ENCODE measurements at regions not wholly inside any gene's neighbourhood (a gene's known extent, or its start where the extent isn't known, plus 50 kb on each side); places are given as distances from the start of the nearest gene placed in this dataset.
"Not testable (repeated sequence)": the region's sequence is repeated elsewhere in the genome, so short reads cannot be mapped to it uniquely, and the experiment has no call there.

DNA sequence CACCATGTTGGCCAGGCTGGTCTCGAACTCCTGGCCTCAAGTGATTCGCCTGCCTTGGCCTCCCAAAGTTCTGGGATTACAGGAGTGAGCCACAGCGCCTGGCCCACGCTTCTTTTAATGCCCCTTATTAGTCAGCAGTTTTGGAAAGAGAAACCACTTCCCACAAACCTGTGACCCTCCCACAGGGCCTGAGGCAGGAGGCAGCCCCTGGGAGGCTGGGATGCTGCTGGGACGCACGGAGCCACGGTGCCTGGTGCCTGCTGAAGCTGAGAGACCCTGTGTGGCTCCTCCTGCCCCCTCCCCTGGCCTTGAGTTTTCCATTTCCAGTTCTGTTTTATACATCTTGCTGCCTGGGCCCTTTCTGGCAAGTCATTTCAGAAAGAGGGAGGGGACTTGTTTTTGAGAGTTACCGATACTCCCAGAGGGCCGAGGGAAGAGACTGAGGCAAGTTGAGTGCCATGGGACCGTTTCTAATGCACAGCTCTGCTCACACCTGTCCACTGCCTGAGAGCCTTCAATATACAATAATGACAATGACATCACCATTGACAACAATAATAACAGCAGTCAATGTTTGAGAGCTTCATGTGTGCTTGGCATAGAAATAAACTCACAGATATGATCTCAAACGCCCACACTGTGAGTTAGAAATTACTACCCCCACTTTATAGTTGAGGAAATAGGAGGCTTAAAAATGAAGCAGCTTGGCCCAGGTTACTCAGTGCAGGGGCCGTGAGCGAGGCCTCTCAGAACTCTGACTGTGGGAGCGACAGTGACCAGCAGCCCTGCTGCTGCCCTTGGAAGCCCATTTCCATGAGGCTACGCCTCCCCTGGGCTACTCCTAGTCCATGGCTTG lies 78.1 kb upstream of the YWHAQ start:
- DNase-seq (ENCODE audit: low read depth in 2 of 2): no peak

DNA sequence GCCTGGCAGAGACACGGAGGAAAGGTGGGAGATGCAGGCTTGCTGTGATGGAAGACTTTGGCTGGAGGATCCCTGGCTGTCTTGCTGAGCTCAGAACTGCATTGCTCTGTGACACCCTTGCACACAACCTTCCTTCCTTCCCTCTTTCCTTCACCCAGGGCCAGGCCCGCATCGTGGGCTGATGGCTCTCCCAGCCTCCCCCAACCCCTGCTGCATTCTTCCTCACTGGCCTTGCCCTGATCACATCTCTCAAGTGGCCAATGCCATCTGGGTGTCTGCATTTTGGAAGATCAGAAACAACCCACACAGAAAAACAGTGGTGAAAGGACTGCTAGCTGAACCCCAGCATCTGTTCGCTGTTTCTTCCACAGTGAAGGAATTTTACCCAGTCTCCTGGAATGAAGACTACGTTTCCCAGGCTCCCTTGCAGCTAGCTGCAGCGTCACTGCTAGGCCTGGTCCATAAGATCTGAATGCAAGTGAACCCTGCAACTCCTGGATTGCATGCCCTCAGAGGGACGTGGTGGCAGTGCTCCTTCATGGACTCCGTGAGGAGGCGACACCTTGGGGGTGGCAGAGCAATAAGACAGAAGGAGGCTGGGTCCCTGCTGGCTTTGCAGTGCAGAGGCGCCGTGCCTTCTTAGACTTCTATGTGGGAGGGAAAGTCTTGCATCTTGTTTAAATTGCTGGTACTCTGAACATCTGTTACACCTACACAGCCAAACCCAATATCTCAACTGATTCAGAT lies 78.9 kb upstream of the YWHAQ start:
- no peak for DNase-seq (ENCODE audit: low read depth in 2 of 2)

DNA sequence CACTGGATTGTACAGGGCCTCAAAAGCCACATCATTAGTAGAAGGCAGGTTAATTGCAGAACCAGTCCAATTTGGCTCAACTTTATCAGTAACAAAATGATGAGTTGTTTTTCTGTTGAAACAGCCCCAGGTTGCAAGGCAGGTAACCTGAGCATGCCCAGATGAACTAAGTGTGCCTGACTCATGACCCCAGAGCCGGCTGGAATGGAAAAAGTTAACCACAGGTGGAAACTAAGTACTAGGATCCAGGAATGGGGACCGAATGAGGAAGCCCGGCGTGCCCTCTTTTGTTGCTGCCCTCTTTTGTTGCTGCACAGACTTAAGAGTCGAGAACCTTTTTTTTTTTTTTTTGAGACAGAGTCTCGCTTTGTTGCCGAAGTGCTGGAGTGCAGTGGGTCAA lies 79.5 kb upstream of the YWHAQ start:
- DNase-seq (ENCODE audit: low read depth in 2 of 2): no peak

DNA sequence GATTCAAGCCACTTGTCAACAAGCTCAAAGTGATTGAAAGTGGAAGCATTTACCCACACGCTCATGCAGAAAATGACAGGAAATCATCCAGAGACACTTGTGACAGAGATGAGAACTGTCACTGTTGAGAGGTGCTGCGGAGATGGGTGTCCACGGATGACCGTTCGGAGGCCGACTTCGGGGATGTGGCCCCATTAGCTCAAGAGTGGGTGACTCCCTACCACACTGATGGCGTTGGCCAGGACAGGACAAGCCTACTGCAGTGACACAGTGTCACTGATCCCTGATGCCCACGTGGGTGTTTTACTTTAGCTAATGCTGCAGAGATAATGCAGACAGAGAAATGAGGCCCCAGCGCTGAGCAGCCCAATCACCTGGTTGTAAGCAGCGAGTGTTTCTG lies 81.5 kb upstream of the YWHAQ start:
- DNase-seq (ENCODE audit: low read depth in 2 of 2): no peak

DNA sequence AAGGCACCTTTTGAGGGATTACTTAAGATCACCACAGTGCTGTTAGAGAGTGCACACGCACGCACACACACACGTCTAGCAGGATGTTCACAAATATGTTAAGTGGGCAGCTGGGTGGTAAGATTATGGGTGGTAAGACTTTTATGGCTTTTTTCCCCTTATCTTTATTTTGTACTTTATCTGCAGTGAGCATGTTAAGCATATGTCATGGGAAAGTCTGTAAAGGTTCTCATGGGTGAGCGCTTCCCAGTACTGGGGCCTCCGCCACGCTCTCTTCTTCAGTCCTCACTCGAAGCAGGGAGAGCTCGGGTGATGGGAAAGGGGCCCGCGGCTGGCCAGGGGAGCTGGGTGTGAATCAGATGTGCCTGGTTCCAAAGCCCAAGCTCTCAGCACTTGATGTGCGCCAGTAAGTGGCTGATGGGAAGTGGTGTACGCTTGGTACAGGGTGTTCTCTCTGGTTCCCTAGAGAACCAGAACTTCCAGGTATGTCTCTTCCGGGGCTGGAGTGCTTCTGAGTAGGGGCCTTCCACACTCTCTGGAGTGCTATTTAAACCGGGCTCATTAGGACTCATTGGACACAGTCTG lies 83.9 kb upstream of the YWHAQ start:
- DNase-seq (ENCODE audit: low read depth in 2 of 2): no peak

DNA sequence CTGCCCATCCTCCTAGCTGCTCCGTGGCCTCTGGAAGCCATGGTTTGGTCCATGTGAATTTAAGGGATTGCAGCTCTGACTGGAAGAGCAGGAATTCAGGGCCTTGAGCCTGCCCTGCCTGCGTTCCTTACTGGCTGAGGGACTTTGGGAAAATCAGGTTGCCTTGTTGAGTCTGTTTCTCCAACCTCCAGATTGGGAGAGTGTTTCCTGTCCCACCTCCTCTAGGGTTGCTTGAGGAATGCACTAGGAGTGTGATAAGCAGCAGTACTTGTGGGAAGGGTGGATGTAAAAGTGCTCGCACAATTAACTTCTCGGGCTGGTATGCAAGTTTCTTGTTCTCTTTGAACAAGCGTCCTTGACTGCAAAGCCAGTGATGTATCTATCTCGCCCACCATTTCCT lies 84.4 kb upstream of the YWHAQ start:
- no peak for DNase-seq (ENCODE audit: low read depth in 2 of 2)

DNA sequence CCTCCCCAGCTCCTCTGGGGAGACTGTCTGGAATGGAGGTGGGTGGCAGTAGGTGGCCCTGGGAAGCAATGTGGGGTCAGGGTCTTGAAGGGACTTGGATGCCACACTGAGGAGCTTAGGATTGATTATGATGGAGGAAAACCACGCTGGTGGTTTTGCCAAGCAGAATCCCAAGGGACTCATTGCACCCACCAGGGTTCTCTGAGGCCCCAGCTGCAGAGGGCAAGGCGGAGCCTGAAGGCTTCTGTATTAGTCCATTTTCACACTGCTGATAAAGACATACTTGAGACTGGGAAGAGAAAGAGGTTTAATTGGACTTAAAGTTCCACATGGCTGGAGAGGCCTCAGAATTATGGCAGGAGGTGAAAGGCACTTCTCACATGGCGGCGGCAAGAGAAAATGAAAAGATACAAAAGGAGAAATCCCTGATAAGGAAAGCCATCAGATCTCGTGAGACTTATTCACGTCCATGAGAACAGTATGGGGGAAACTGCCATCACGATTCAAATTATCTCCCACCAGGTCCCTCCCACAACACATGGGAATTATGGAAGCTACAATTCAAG lies 87.2 kb upstream of the YWHAQ start:
- DNase-seq (ENCODE audit: low read depth in 2 of 2): no peak

DNA sequence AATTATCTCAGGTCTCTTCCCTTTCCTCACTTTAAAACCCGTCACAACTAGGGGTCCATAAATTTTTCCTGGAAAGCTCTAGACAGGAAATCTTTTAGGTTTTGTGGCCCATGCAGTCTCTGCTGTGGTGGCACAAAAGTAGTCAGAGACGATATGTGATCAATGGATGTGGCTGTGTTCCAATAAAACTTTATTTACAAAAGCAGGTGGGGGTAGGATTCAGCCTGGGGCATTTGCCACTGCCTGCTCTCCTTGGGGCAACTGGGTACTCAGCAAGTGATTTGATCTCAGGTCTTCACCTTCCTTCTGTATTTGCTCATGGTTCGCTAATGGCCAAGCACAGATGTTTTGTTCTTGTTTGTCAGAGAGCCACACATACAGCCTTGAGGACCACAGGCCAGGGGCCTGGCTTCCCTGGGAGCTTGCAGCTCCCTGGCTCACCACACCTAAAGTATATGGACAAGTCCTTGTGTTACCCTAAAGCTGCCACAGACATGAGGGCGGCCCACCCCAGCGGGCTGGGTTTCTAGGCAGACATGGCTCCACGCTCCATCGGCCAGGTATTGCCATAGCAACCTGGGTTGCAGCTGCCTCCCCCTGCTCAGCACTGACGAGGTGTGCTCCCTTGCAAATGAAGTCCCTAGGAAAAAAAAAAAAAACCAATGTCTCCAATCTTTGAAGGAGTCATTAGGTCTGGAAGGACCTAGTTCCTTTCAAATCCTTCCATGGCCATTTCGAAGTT lies 89.7 kb upstream of the YWHAQ start:
- DNase-seq (ENCODE audit: low read depth in 2 of 2): no peak

DNA sequence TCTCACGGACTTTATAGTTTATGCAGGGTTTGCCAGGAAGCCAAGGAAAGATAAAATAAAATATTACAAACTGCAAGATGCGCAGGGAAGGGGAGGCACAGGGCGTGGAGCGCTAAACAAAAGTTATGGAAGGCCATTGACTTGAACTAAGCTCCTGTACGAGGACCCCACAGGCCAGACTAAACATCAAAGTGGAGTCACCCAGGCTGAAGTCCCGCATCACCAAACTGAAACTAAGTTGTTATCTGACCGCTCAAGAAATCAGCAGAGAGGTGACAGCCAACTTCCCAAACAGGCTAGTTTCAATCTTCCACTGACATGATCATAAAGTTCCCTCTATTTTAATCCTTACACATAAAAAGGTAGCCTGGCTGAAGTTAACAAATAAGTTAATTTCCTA lies 90.5 kb upstream of the YWHAQ start:
- DNase-seq (ENCODE audit: low read depth in 2 of 2): no peak

DNA sequence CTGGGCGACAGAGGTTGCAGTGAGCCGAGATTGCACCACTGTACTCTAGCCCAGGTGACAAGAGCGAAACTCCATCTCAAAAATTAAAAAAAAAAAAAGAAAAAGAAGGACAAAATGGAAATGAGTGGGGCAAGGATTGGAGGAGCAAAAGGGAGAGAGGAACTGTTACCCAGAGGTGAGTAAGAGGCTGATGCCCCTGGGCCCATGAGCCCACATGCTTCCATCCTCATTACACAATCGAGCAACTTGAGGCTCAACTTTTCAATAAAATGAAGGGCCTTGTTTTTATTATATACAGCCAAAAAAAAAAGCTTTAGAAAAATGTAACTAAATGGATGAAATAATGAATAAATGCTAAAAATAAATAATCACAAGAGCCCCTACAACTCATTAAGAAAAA lies 91.7 kb upstream of the YWHAQ start:
- no peak for DNase-seq (ENCODE audit: low read depth in 2 of 2)

DNA sequence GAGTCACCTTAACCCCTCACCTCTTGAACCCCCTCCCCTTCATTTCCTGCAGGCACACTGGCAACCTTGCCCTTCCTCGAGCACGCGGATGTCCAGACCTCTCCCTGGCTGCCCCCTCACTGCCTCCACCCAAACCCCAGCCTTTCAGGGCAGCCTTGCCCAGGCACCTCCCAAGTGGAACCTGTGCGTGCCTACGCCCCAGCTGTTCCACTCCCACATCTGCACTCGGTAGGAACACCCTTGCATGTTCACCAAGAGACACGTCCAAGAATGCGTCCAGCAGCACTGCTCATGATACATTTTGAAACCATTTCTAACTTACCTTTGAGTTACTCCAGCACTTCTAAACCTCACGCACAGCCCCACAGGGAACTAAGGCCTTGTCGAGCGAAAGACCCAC lies 93.8 kb upstream of the YWHAQ start:
- no peak for DNase-seq (ENCODE audit: low read depth in 2 of 2)

DNA sequence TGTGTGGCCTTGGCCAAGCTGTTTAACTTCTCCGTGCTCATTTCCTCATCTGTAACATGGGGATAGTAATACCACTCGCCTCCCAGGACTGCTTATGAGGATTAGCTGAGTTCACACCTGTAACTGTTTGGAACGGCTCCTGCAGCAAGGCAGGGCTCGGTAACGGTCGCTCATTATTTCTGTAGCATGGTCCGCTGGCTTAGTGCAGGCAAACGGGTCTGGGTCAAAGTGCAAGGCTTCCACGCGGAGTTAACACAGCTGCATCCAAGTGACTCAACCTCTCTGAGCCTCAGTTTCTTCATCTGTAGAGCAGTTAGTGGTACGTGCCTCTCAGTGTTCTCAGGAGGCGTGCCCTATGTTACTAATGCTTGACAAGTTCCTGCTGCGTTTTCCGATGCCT lies 94.3 kb upstream of the YWHAQ start:
- no peak for DNase-seq (ENCODE audit: low read depth in 2 of 2)

DNA sequence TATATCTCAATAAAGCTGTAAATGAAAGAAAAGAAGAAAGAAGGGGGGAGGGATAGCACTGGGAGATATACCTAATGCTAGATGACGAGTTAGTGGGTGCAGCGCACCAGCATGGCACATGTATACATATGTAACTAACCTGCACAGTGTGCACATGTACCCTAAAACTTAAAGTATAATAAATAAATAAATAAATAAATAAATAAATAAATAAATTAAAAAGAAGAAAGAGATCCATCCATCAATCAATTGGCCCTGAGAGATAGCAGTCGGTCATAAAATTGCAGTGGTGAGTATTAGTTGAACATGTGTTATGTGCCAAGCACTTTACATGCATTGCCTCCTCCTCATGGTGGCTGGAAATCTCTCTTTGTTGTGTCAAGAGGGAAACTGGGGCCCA lies 95.2 kb upstream of the YWHAQ start:
- DNase-seq (ENCODE audit: low read depth in 2 of 2): not testable (repeated sequence)

DNA sequence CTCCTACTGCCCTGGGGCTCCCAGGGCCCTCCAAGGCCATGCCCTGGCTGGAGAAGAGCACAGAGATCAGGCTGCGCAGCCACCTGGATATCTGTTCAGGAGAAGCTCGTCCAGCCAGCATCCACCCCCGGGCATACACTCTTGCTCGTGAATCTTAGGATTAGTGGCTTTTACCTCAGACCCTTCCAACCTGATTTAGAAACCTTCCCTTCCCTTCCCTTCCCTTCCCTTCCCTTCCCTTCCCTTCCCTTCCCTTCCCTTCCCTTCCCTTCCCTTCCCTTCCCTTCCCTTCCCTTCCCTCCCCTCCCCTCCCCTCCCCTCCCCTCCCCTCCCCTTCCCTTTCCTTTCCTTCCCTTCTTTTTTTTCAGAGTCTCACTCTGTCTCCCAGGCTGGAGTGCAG lies 99.7 kb upstream of the YWHAQ start:
- DNase-seq (ENCODE audit: low read depth in 2 of 2): not testable (repeated sequence)

DNA sequence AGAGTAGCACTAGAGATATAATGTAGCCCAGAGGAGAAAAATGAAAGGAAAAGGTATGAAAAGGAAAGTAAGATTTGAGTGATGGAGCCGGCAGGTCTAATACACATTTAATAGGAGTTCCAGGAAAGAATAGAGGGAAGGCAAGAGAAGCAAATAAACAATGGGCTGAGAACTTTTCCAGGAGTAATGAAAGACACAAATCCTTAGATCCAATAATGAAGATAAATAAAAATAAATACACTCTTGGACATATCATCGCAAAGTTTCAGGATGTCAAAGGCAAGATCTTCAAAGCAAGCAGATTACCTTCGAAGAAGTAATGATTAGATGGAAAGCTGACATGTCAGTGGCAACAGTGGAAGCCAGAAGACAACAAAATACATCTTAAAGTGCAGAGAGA lies 102.0 kb upstream of the YWHAQ start:
- no peak for DNase-seq (ENCODE audit: low read depth in 2 of 2)

DNA sequence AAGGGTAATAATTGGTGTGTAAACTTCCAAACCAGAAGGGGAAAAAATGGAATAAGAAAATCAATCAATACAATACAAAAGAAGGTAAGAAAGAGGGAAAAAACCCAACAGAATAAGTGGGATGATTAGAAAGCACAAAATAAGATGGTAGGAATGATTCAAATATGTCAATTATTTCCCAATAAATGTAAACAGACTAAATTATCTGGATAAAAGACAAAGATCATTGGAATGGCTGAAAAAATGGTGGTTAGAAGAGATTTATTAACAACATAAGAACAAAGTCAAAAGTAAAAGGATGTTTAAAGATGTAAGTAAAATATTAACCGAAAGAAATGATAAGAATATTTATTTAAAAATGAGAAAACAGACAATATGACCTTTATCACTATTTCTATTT lies 103.5 kb upstream of the YWHAQ start:
- no peak for DNase-seq (ENCODE audit: low read depth in 2 of 2)

DNA sequence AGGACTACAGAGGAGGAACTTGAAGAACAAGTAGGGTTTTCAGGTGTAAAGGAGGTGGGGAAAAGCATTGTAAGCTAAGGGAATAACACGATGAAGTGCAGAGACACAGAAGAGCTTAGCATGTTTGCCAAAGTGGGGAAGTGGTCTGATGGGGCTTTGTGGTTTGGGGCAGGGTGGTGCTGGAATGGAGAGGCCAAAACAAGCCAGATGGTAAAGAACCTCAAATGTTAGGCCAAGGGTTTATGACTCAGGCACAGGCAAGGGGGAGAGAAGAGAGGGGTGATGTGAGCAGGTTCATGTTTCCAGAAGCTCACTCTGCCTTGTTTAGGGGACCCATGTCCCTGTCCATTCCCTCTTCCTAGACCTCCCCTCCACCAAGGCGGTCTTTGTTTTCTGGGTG lies 104.5 kb upstream of the YWHAQ start:
- DNase-seq (ENCODE audit: low read depth in 2 of 2): no peak

DNA sequence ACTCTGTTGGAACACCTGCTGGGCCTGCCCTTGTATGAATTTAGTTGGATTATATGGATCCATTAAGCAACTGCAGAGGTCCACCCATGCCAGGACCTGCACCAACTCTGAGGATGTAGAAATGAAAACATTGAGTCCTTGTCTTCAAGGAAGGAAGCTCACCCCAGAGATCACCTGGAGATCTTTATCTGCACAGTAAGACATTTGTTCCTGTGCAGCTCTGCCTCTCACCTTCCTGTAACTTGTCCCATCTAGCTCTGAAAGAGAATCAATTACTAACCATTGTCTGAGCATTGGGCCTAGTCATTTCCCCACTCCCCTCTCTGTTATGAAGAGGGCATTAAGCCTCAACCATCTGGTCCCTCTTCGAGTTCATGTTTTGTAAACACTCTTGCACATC lies 105.2 kb upstream of the YWHAQ start:
- no peak for DNase-seq (ENCODE audit: low read depth in 2 of 2)

DNA sequence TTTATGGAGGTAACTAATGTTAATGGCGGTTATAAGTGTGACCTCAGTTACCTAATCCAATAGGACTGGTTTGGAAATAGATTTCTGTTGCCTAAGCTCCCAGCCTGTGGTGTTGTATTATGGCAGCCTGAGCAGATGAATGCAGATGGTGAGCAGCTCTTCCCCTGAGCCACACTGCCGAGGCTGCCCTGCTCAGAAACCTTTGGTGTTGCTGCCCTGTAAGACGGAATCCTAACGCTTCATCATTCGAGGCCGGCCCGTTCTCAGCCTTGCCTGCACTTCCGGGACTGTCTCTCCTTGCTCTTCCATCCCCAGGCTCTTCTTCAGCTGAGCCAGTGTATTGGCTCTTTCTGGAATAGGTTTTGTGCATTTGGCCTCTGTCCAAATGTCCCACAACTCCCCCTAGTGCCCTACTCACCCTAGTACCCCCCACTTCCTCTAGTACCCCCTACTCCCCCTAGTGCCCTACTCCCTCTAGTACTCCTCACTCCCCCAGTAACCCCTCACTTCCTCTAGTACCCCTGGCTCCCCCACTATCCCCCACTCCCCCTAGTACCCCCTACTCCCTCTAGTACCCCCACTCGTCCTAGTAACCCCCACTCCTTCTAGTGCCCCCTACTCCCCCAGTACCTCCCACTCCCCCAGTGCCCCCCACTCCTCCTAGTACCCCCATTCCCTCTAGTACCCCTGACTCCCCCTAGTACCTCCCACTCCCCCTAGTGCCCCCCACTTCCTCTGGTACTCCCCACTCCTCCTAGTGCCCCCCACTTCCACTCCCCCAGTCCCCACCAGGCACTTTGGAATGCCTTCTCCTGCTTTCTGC lies 106.0 kb upstream of the TAF1B start:
- DNase-seq (ENCODE audit: low read depth in 2 of 2): no peak

DNA sequence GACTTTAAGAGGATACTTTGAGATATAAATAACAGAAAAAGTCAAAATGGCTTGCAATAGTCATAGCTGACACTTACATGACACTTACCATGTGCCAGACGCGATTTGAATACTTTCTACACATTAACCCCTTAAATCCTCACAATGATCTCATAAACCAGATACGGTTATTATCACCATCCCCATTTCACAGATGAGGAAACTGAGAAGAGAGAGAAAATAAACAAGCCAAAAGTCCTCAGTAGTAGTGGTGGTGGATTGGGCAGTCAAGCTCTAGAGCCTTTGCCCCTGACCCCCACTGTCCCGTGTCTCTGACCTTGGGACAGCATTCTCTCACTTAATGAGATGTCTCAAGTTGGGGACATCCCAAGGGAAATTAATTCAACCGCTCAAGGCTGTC lies 105.2 kb upstream of the TAF1B start:
- DNase-seq (ENCODE audit: low read depth in 2 of 2): no peak

Measured in fibroblast of skin of left quadriceps (primary cell).